OCI-LY7 (cell line): ENCODE measurements at regions not wholly inside any gene's neighbourhood (a gene's known extent, or its start where the extent isn't known, plus 50 kb on each side); places are given as distances from the start of the nearest gene placed in this dataset.

Experiments used
- BruUV-seq: library from RNA; stranded (reverse); fragments of 400-500 nt; replicated peaks from 2 replicates; lab custom pipeline; 2021; lab: Mats Ljungman, UMichigan
- CTCF ChIA-PET: fragments of 300-600 bp; sonication (Branson Sonifier 250); formaldehyde crosslinking; loops from one replicate; lab custom pipeline; 2022; ENCODE audit warnings: antibody characterized with exemption; ENCODE audit not compliant: unreplicated experiment; lab: Charles Lee
- POLR2A ChIA-PET: fragments of 300-600 bp; sonication (Branson Sonifier 250); formaldehyde crosslinking; loops from one replicate; lab custom pipeline; 2022; ENCODE audit warnings: antibody characterized with exemption; lab: Charles Lee
- DNase-seq: peaks from one replicate; pipeline ENCODE4 v3.0.0-alpha.2; 2015; ENCODE audit warnings: low spot score
- H2AFZ ChIP-seq: fragments of 200-600 bp; sonication (generic), shearing (Covaris generic); 2 replicates; pipeline ENCODE4 v1.6.1; 2014; ENCODE audit warnings: mild to moderate bottlenecking, antibody characterized with exemption, low read length, moderate library complexity
- H3K27ac ChIP-seq: fragments of 200-600 bp; sonication (generic); 2 replicates; pipeline ENCODE4 v1.5.1; 2014; ENCODE audit warnings: mixed run types, low read depth, mild to moderate bottlenecking, moderate library complexity, low read length, inconsistent platforms; ENCODE audit not compliant: poor library complexity, severe bottlenecking
- H3K36me3 ChIP-seq: fragments of 200-600 bp; sonication (generic); 2 replicates; pipeline ENCODE4 v1.6.1; 2014; ENCODE audit warnings: mild to moderate bottlenecking, antibody characterized with exemption, low read length, moderate library complexity, mixed read lengths; ENCODE audit not compliant: insufficient read depth
- H3K4me1 ChIP-seq: fragments of 200-600 bp; sonication (generic); 2 replicates; pipeline ENCODE4 v1.5.1; 2014; ENCODE audit warnings: mild to moderate bottlenecking, low read length; ENCODE audit not compliant: insufficient read depth, poor library complexity, severe bottlenecking
- H3K4me2 ChIP-seq: fragments of 200-600 bp; sonication (generic); 2 replicates; pipeline ENCODE4 v1.6.1; 2014; ENCODE audit warnings: mild to moderate bottlenecking, low read length
- H3K4me3 ChIP-seq: fragments of 200-600 bp; sonication (generic); 2 replicates; pipeline ENCODE4 v1.5.1; 2014; ENCODE audit warnings: mild to moderate bottlenecking, low read depth, low read length; ENCODE audit not compliant: poor library complexity, severe bottlenecking
- H3K79me2 ChIP-seq: fragments of 200-600 bp; sonication (generic); 2 replicates; pipeline ENCODE4 v1.6.1; 2016; ENCODE audit warnings: low read depth, mild to moderate bottlenecking, low read length, moderate library complexity, mixed read lengths; ENCODE audit not compliant: insufficient read depth
- H3K9me2 ChIP-seq: fragments of 200-600 bp; sonication (generic); 2 replicates; pipeline ENCODE4 v1.6.1; 2016; ENCODE audit warnings: mild to moderate bottlenecking, low read length, mixed read lengths; ENCODE audit not compliant: insufficient read depth
- H3K9me3 ChIP-seq: fragments of 200-600 bp; sonication (generic); 2 replicates; pipeline ENCODE4 v1.6.1; 2014; ENCODE audit warnings: mild to moderate bottlenecking, mixed run types, low read length, mixed read lengths
- H4K20me1 ChIP-seq: fragments of 200-600 bp; sonication (generic); 2 replicates; pipeline ENCODE4 v1.6.1; 2014; ENCODE audit warnings: mild to moderate bottlenecking, antibody characterized with exemption, low read length, moderate library complexity, mixed read lengths; ENCODE audit not compliant: insufficient read depth
- CTCF ChIP-seq: fragments of 200-600 bp; sonication (generic); conservative IDR thresholded peaks from 2 replicates; pipeline ENCODE4 v1.5.1; 2014; ENCODE audit warnings: mild to moderate bottlenecking, antibody characterized with exemption, low read length, moderate library complexity, mixed read lengths
- EZH2phosphoT487 ChIP-seq: fragments of 200-600 bp; sonication (generic); IDR thresholded peaks from 2 replicates; pipeline ENCODE4 v1.6.1; 2018; ENCODE audit warnings: low read depth, borderline replicate concordance, mild to moderate bottlenecking, mixed run types, antibody characterized with exemption, low read length, moderate library complexity, mixed read lengths
- intact Hi-C: fragments of 100-400 bp; cut with micrococcal nuclease; formaldehyde crosslinking; loops from one replicate; pipeline ENCODE4 v1.10.0; 2022; ENCODE audit not compliant: unreplicated experiment

GRCh38 chr2:51812138-51812866 lies 780.4 kb upstream of the NRXN1 start:
- ChIA-PET CTCF (no interaction called here), POLR2A (no interaction called here)
- no peak for TF ChIP-seq EZH2phosphoT487
- no peak for TF ChIP-seq CTCF
- Histone ChIP-seq H3K9me2 (no peaks in the 10 kb centered on the region), H2AFZ (no peak overlapping the region), H3K4me1 (no peaks in the 10 kb centered on the region), H3K4me3 (no peak overlapping the region), H3K9me3 (no peaks in the 10 kb centered on the region), H3K79me2 (no peaks in the 10 kb centered on the region), H3K27ac (no peak overlapping the region), H4K20me1 (no peaks in the 10 kb centered on the region), H3K36me3 (no peaks in the 10 kb centered on the region), H3K4me2 (no peak overlapping the region)
- no peak for DNase-seq
- intact Hi-C loops, result no loop called here
- BruUV-seq, result no TSS peak

GRCh38 chr2:51810197-51810596 lies 778.3 kb upstream of the NRXN1 start:
- H4K20me1 ChIP-seq, result no peaks in the 10 kb centered on the region
- no TSS peak for BruUV-seq
- ChIA-PET POLR2A (no interaction called here), CTCF (no interaction called here)
- intact Hi-C loops, result no loop called here
- no peak overlapping the region for H3K27ac ChIP-seq
- H3K9me3 ChIP-seq, result no peaks in the 10 kb centered on the region
- no peak overlapping the region for H3K4me2 ChIP-seq
- no peaks in the 10 kb centered on the region for H3K36me3 ChIP-seq
- no peaks in the 10 kb centered on the region for H3K79me2 ChIP-seq
- H2AFZ ChIP-seq, result no peak overlapping the region
- no peak for DNase-seq
- no peaks in the 10 kb centered on the region for H3K9me2 ChIP-seq
- TF ChIP-seq EZH2phosphoT487 (no peak), CTCF (no peak)
- no peaks in the 10 kb centered on the region for H3K4me1 ChIP-seq
- no peak overlapping the region for H3K4me3 ChIP-seq

DNA sequence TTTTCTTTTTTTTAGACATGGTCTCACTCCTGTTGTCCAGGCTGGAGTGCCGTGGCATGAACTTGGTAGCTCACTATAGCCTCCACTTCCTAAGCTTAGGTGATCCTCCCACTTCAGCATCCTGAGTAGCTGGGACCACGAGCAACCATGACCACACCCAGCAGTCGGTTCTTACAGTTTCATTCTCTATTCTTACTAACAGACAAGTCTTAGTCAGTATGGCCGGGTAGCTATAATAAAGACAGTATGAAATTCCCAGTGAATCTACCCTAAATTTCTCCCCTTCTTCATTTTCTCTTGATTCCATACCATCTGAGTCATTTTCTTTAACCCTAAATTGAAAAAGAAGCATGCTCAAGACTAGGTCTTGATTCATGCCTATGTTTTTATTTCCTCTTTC lies 775.3 kb upstream of the NRXN1 start:
- Histone ChIP-seq H4K20me1 (no peaks in the 10 kb centered on the region), H3K9me2 (no peaks in the 10 kb centered on the region), H2AFZ (no peak overlapping the region), H3K4me1 (no peaks in the 10 kb centered on the region), H3K36me3 (no peaks in the 10 kb centered on the region), H3K9me3 (no peaks in the 10 kb centered on the region), H3K4me2 (no peak overlapping the region), H3K4me3 (no peak overlapping the region), H3K79me2 (no peaks in the 10 kb centered on the region), H3K27ac (no peak overlapping the region)
- no peak for DNase-seq
- TF ChIP-seq CTCF, result no peak
- no peak for TF ChIP-seq EZH2phosphoT487
- intact Hi-C loops, result no loop called here
- POLR2A ChIA-PET, result no interaction called here
- no TSS peak for BruUV-seq
- CTCF ChIA-PET, result no interaction called here
